ENCODE measurements at regions not wholly inside any gene's neighbourhood (a gene's known extent, or its start where the extent isn't known, plus 50 kb on each side); places are given as distances from the start of the nearest gene placed in this dataset.

- no peaks in the 10 kb centered on the region for H3K9me3 ChIP-seq (ENCODE audit: control insufficient read depth, insufficient read depth, low read length)
- H3K9ac ChIP-seq (ENCODE audit: low read depth, low read length): peak overlapping the region; percentile 19; the same call in 1 of the 2 replicates
- H3K4me1 ChIP-seq (ENCODE audit: insufficient read depth, low read length): peaks cover 18% of the 10 kb centered on the region
Observed at GRCh38 chr10:121669028-121669374, 70.8 kb upstream of the FGFR2 start.

GRCh38 chr10:121668314-121669027, 70.2 kb upstream of the FGFR2 start:
- no peaks in the 10 kb centered on the region for H3K36me3 ChIP-seq (ENCODE audit: insufficient read depth, low read length)
- no peaks in the 10 kb centered on the region for H3K9me3 ChIP-seq (ENCODE audit: control insufficient read depth, insufficient read depth, low read length)
- peaks cover 18% of the 10 kb centered on the region for H3K4me1 ChIP-seq (ENCODE audit: insufficient read depth, low read length)
- peak overlapping the region; percentile 19; the same call in 1 of the 2 replicates for H3K9ac ChIP-seq (ENCODE audit: low read depth, low read length)

More at GRCh38 chr10:121669028-121669374, 70.8 kb upstream of the FGFR2 start:
- H3K36me3 ChIP-seq (ENCODE audit: insufficient read depth, low read length): no peaks in the 10 kb centered on the region

GRCh38 chr10:121667948-121668313, 69.7 kb upstream of the FGFR2 start:
- peak overlapping the region; percentile 19; the same call in 1 of the 2 replicates for H3K9ac ChIP-seq (ENCODE audit: low read depth, low read length)
- no peaks in the 10 kb centered on the region for H3K36me3 ChIP-seq (ENCODE audit: insufficient read depth, low read length)
- peaks cover 18% of the 10 kb centered on the region for H3K4me1 ChIP-seq (ENCODE audit: insufficient read depth, low read length)
- H3K9me3 ChIP-seq (ENCODE audit: control insufficient read depth, insufficient read depth, low read length): no peaks in the 10 kb centered on the region

GRCh38 chr10:121665809-121666208, 67.6 kb upstream of the FGFR2 start:
- Histone ChIP-seq H3K9me3 (ENCODE audit: control insufficient read depth, insufficient read depth, low read length) (no peaks in the 10 kb centered on the region), H3K9ac (ENCODE audit: low read depth, low read length) (no peak overlapping the region), H3K36me3 (ENCODE audit: insufficient read depth, low read length) (no peaks in the 10 kb centered on the region), H3K4me1 (ENCODE audit: insufficient read depth, low read length) (peaks cover 18% of the 10 kb centered on the region)

- Histone ChIP-seq H3K9me3 (ENCODE audit: control insufficient read depth, insufficient read depth, low read length) (no peaks in the 10 kb centered on the region), H3K4me1 (ENCODE audit: insufficient read depth, low read length) (peaks cover 18% of the 10 kb centered on the region), H3K36me3 (ENCODE audit: insufficient read depth, low read length) (no peaks in the 10 kb centered on the region), H3K9ac (ENCODE audit: low read depth, low read length) (no peak overlapping the region)
Observed at GRCh38 chr10:121664671-121665070, 66.4 kb upstream of the FGFR2 start.

GRCh38 chr10:121662945-121663917, 65.0 kb upstream of the FGFR2 start:
- H3K9me3 ChIP-seq (ENCODE audit: control insufficient read depth, insufficient read depth, low read length): no peaks in the 10 kb centered on the region
- H3K4me1 ChIP-seq (ENCODE audit: insufficient read depth, low read length): peaks cover 7% of the 10 kb centered on the region
- H3K9ac ChIP-seq (ENCODE audit: low read depth, low read length): no peak overlapping the region
- H3K36me3 ChIP-seq (ENCODE audit: insufficient read depth, low read length): no peaks in the 10 kb centered on the region

GRCh38 chr10:121662531-121662930, 64.3 kb upstream of the FGFR2 start:
- H3K4me1 ChIP-seq (ENCODE audit: insufficient read depth, low read length): peaks cover under 1% of the 10 kb centered on the region; the same call in 1 of the 2 replicates
- H3K9ac ChIP-seq (ENCODE audit: low read depth, low read length): no peak overlapping the region
- no peaks in the 10 kb centered on the region for H3K9me3 ChIP-seq (ENCODE audit: control insufficient read depth, insufficient read depth, low read length)
- no peaks in the 10 kb centered on the region for H3K36me3 ChIP-seq (ENCODE audit: insufficient read depth, low read length)

GRCh38 chr10:121661451-121661851, 63.2 kb upstream of the FGFR2 start:
- Histone ChIP-seq H3K36me3 (ENCODE audit: insufficient read depth, low read length) (no peaks in the 10 kb centered on the region), H3K9me3 (ENCODE audit: control insufficient read depth, insufficient read depth, low read length) (no peaks in the 10 kb centered on the region), H3K4me1 (ENCODE audit: insufficient read depth, low read length) (no peaks in the 10 kb centered on the region), H3K9ac (ENCODE audit: low read depth, low read length) (no peak overlapping the region)

- Histone ChIP-seq H3K4me1 (ENCODE audit: insufficient read depth, low read length) (no peaks in the 10 kb centered on the region), H3K9me3 (ENCODE audit: control insufficient read depth, insufficient read depth, low read length) (no peaks in the 10 kb centered on the region), H3K9ac (ENCODE audit: low read depth, low read length) (no peak overlapping the region), H3K36me3 (ENCODE audit: insufficient read depth, low read length) (no peaks in the 10 kb centered on the region)
Observed at GRCh38 chr10:121659236-121659635, 61.0 kb upstream of the FGFR2 start.

DNA sequence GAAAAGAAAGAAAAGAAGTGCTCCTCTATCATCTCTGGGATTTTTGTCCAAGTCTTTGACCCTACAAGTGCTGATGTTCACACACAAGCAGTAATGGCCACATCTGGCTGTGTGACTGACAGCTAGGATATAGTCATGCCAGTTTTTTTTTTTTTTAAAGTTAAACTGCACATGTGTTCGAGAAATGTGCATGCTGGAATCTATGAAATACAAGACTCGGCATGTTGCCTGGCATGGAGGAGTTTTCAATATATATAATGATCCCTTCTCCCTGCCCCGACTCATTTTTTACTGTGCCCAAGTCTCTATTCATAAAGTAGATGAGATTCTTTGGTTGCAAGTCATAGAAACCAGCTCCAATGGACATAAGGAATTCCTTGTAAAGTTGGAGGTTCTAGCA, 60.4 kb upstream of the FGFR2 start:
- Histone ChIP-seq H3K9me3 (ENCODE audit: control insufficient read depth, insufficient read depth, low read length) (no peaks in the 10 kb centered on the region), H3K9ac (ENCODE audit: low read depth, low read length) (no peak overlapping the region), H3K36me3 (ENCODE audit: insufficient read depth, low read length) (no peaks in the 10 kb centered on the region), H3K4me1 (ENCODE audit: insufficient read depth, low read length) (no peaks in the 10 kb centered on the region)

GRCh38 chr10:121658111-121658510, 59.9 kb upstream of the FGFR2 start:
- Histone ChIP-seq H3K36me3 (ENCODE audit: insufficient read depth, low read length) (no peaks in the 10 kb centered on the region), H3K9ac (ENCODE audit: low read depth, low read length) (no peak overlapping the region), H3K4me1 (ENCODE audit: insufficient read depth, low read length) (no peaks in the 10 kb centered on the region), H3K9me3 (ENCODE audit: control insufficient read depth, insufficient read depth, low read length) (no peaks in the 10 kb centered on the region)

- Histone ChIP-seq H3K36me3 (ENCODE audit: insufficient read depth, low read length) (no peaks in the 10 kb centered on the region), H3K9ac (ENCODE audit: low read depth, low read length) (no peak overlapping the region), H3K9me3 (ENCODE audit: control insufficient read depth, insufficient read depth, low read length) (no peaks in the 10 kb centered on the region), H3K4me1 (ENCODE audit: insufficient read depth, low read length) (no peaks in the 10 kb centered on the region)
Observed at GRCh38 chr10:121655254-121656144, 57.3 kb upstream of the FGFR2 start.

GRCh38 chr10:121654021-121654545, 55.8 kb upstream of the FGFR2 start:
- no peaks in the 10 kb centered on the region for H3K4me1 ChIP-seq (ENCODE audit: insufficient read depth, low read length)
- H3K9ac ChIP-seq (ENCODE audit: low read depth, low read length): no peak overlapping the region
- H3K9me3 ChIP-seq (ENCODE audit: control insufficient read depth, insufficient read depth, low read length): no peaks in the 10 kb centered on the region
- no peaks in the 10 kb centered on the region for H3K36me3 ChIP-seq (ENCODE audit: insufficient read depth, low read length)

GRCh38 chr10:121653608-121654007, 55.4 kb upstream of the FGFR2 start:
- Histone ChIP-seq H3K36me3 (ENCODE audit: insufficient read depth, low read length) (no peaks in the 10 kb centered on the region), H3K9me3 (ENCODE audit: control insufficient read depth, insufficient read depth, low read length) (no peaks in the 10 kb centered on the region), H3K9ac (ENCODE audit: low read depth, low read length) (no peak overlapping the region), H3K4me1 (ENCODE audit: insufficient read depth, low read length) (no peaks in the 10 kb centered on the region)
